Fibroblast of the aortic adventitia (primary cell): ENCODE measurements at regions not wholly inside any gene's neighbourhood (a gene's known extent, or its start where the extent isn't known, plus 50 kb on each side); places are given as distances from the start of the nearest gene placed in this dataset. TPM values are rescaled to one million over a fixed set of nuclear protein-coding genes. Genes with fewer than 3 reads are reported as not detected.

ENCODE experiments used
- DNase-seq: peaks from one replicate; pipeline ENCODE4 v3.0.0-alpha.2; 2010; ENCODE audit warnings: low read depth
- H3K4me3 ChIP-seq: 2 replicates; pipeline ENCODE4 v1.5.1; 2011; ENCODE audit warnings: low read depth, mild to moderate bottlenecking, control low read depth, low read length, moderate library complexity
- CTCF ChIP-seq: IDR thresholded peaks from 2 replicates; pipeline ENCODE4 v1.5.1; 2011; ENCODE audit warnings: mild to moderate bottlenecking, low read length, control low read depth, inconsistent platforms; ENCODE audit not compliant: insufficient read depth
- small RNA-seq: library from RNA; depleted of rRNA; stranded (forward); fragments of <200 nt; gene quantifications from one replicate; pipeline ENCODE3, GENCODE V24; 2012

DNA sequence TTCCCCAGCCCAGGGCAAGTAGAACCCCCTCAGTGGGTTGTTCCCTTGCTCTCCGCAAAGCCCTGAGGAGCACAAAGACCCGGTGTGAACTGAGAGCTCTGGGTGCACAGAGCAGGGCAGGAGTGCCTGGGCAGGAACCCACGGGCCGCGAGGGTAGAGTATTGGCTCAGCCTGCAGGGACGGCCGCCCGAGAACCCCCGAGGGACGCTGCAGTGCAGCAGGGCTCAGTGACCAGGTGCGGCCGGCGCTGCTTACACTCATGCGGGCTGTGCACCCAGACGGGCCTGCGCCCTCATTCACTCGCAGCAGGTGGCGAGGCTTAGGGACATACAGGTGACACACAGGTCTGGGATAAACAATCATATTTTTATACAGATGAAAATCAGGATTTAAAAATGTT is 51.9 kb upstream of the PDE10A start:
- DNase-seq, result no peak
- no peak overlapping the region for H3K4me3 ChIP-seq
- TF ChIP-seq CTCF, result no peak

GRCh38 chr6:165713845-165714466 is 50.9 kb upstream of the PDE10A start:
- no peak for TF ChIP-seq CTCF
- no peak overlapping the region for H3K4me3 ChIP-seq
- DNase-seq, result no peak

Small RNAs in the stretch of these regions (small RNA-seq; reads per million reads assigned to genes)
- gene RNU6-730P, result not detected
